ENCODE measurements at regions not wholly inside any gene's neighbourhood (a gene's known extent, or its start where the extent isn't known, plus 50 kb on each side); places are given as distances from the start of the nearest gene placed in this dataset.

DNA sequence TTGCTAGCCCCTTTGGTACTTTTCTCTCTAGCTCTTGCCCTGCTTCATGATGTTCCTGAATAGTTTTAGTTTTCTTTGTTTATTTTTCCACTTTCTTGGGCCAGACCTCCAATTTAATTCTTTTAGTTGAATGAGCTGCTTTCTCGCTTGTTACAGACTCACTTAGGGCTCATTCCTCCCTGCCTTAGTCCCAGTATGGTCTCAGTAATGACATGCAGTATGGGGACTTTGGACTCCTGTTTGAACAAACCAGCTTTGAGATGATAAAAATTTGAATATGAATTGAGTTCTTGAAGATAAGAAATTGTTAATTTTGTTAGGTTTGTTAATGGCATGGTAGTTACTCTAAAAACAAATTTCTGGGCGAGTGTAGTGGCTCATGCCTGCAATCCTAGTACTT lies 284.8 kb upstream of the DMRT1 start:
- CTCF ChIA-PET (ENCODE audit: partially characterized antibody), result interaction anchor here (1.8 kb wide), 1 partner anchor 17 kb away, joined by 6 read pairs; no protein-coding TSS in a partner anchor
- H3K4me3 ChIP-seq (ENCODE audit: extremely low read depth in 1 of 4, insufficient read depth in 2 of 4, low read depth in 3 of 4, low read length in 4 of 4), result no peak overlapping the region
- H3K27ac ChIP-seq (ENCODE audit: low read depth, low read length), result no peak overlapping the region

More for the DNA sequence above, 284.8 kb upstream of the DMRT1 start:
- FAIRE-seq (no peak), DNase-seq (ENCODE audit: low read depth in 1 of 2, low spot score in 2 of 2) (no peak)
- H3K4ac ChIP-seq (replicated peaks; ENCODE audit: insufficient read length, low read depth, low read length), result no peak overlapping the region
- H3K79me1 ChIP-seq (ENCODE audit: low read depth, low read length), result peaks cover 3% of the 10 kb centered on the region; the same call in 1 of the 2 replicates
- H3K4me1 ChIP-seq (replicated peaks in 1 of 4; ENCODE audit: control insufficient read depth in 3 of 4, insufficient read depth in 4 of 4, low read length in 3 of 4), result peaks cover 0 to 5% (median 2%) of the 10 kb centered on the region in 4 experiments; a peak in 3 of 7 replicates
- no peak overlapping the region for H2BK12ac ChIP-seq (ENCODE audit: low read depth, low read length)
- no peak overlapping the region for H3K4me2 ChIP-seq (ENCODE audit: insufficient read depth in 1 of 2, low read depth in 2 of 2, low read length in 2 of 2)
- no peak overlapping the region for H3K9ac ChIP-seq (replicated peaks in 1 of 4; ENCODE audit: extremely low read depth in 1 of 4, low read depth in 3 of 4, low read length in 3 of 4)
- 76% methylated on average over 2 of the region's 2 CpGs; no CpG with 5 or more reads in 1 of the 2 experiments for WGBS, 2 experiments (ENCODE audit: extremely low coverage in 1 of 2, insufficient coverage in 1 of 2, insufficient read length in 1 of 2, insufficient replicate concordance in 2 of 2, low coverage in 1 of 2, low lambda C conversion rate in 2 of 2, missing lambda C conversion rate in 1 of 2)
- no peaks in the 10 kb centered on the region for H3K36me3 ChIP-seq (ENCODE audit: control insufficient read depth in 2 of 4, insufficient read depth in 4 of 4, low read length in 3 of 4)
- no peaks in the 10 kb centered on the region for H3K9me3 ChIP-seq (ENCODE audit: insufficient read depth in 2 of 2, low read depth in 1 of 2, low read length in 1 of 2)
- no peak overlapping the region for H4K91ac ChIP-seq (replicated peaks; ENCODE audit: insufficient read length, low read length)
- H3K27me3 ChIP-seq (replicated peaks in 1 of 4; ENCODE audit: control insufficient read depth in 3 of 4, extremely low read depth in 1 of 4, insufficient read depth in 3 of 4, low read length in 3 of 4), result no peaks in the 10 kb centered on the region
- no peak overlapping the region for H4K5ac ChIP-seq (ENCODE audit: insufficient read length, low read depth, low read length)
- H2BK20ac ChIP-seq (ENCODE audit: low read length), result no peak overlapping the region
- no peak overlapping the region; the same call in 1 of the 2 replicates for H3K18ac ChIP-seq (ENCODE audit: extremely low read depth, low read length)
- no peaks in the 10 kb centered on the region for H4K20me1 ChIP-seq (replicated peaks in 1 of 2; ENCODE audit: control insufficient read depth in 1 of 2, insufficient read depth in 2 of 2, low read length in 2 of 2)
- H3K23me2 ChIP-seq (ENCODE audit: low read depth, low read length), result no peaks in the 10 kb centered on the region
- H2BK120ac ChIP-seq (replicated peaks; ENCODE audit: low read depth, low read length), result no peak overlapping the region
- no peak overlapping the region for H2AK5ac ChIP-seq (ENCODE audit: low read depth, low read length)
- no peak overlapping the region for H2BK5ac ChIP-seq (ENCODE audit: low read depth, low read length)
- TF ChIP-seq EZH2 (IDR thresholded peaks at IDR 0.05; ENCODE audit: low read depth, low read length, severe bottlenecking) (no peak), TBP (IDR thresholded peaks at IDR 0.05; ENCODE audit: low read depth, low read length) (no peak), KDM4A (IDR thresholded peaks at IDR 0.05; ENCODE audit: low read depth, low read length, severe bottlenecking) (no peak), RXRA (IDR thresholded peaks at IDR 0.05; ENCODE audit: insufficient read depth, low read depth, low read length) (no peak), BACH1 (IDR thresholded peaks at IDR 0.05; ENCODE audit: low read length) (no peak), SIX5 (IDR thresholded peaks at IDR 0.05; ENCODE audit: low read depth, low read length) (no peak), RAD21 (IDR thresholded peaks at IDR 0.05 in 1 of 2, conservative IDR thresholded peaks at IDR 0.05 in 1 of 2; ENCODE audit: low read depth in 2 of 2, low read length in 2 of 2) (no peak), FOSL1 (IDR thresholded peaks at IDR 0.05; ENCODE audit: insufficient read depth, low read depth, low read length) (no peak), YY1 (IDR thresholded peaks at IDR 0.05; ENCODE audit: low read depth, low read length) (no peak)
- no peak overlapping the region for H3K56ac ChIP-seq (replicated peaks; ENCODE audit: insufficient read length, low read depth, low read length)
- H3K14ac ChIP-seq (ENCODE audit: insufficient read length), result no peak overlapping the region
- H3K23ac ChIP-seq (ENCODE audit: insufficient read length), result no peak overlapping the region
- POLR2A ChIA-PET (ENCODE audit: partially characterized antibody), result interaction anchor here (0.9 kb wide), 1 partner anchor 33 kb away, joined by 3 read pairs; no protein-coding TSS in a partner anchor
- no peak overlapping the region for H2AFZ ChIP-seq (ENCODE audit: low read length)
- no peak overlapping the region for H2BK15ac ChIP-seq (ENCODE audit: low read length)
- no peak overlapping the region for H4K8ac ChIP-seq (ENCODE audit: extremely low read depth, insufficient read depth, low read length)
- peaks cover 3 to 19% of the 10 kb centered on the region in 2 experiments; a peak in 3 of 4 replicates for H3K79me2 ChIP-seq (ENCODE audit: control insufficient read depth in 1 of 2, insufficient read depth in 2 of 2, low read length in 2 of 2)

Data from H1 (cell line).